H1 (cell line): ENCODE measurements at regions not wholly inside any gene's neighbourhood (a gene's known extent, or its start where the extent isn't known, plus 50 kb on each side); places are given as distances from the start of the nearest gene placed in this dataset.

Experiments used
- CTCF ChIA-PET: fragments of 300-600 bp; sonication (Branson Sonifier 250); formaldehyde crosslinking; loops from one replicate; lab custom pipeline; 2021; ENCODE audit not compliant: partially characterized antibody; lab: Charles Lee
- POLR2A ChIA-PET: fragments of 300-600 bp; sonication (Branson Sonifier 250); formaldehyde crosslinking; loops from one replicate; lab custom pipeline; 2021; ENCODE audit warnings: inconsistent platforms; ENCODE audit not compliant: partially characterized antibody; lab: Charles Lee
- DNase-seq, 2 experiments: peaks; one replicate each; pipeline versions ENCODE4 v3.0.0 to v3.0.0-alpha.2; 2010 to 2022; ENCODE audit warnings: low spot score in 2 of 2, low read depth in 1 of 2, mixed read lengths in 1 of 2
- FAIRE-seq: peaks from 2 replicates; lab custom pipeline; 2011; peaks lifted over from hg19 to GRCh38; lab: Jason Lieb, UNC
- H2AFZ ChIP-seq: 2 replicates; pipeline ENCODE4 v1.8.1; 2012; ENCODE audit warnings: low read length, inconsistent platforms
- H2AK5ac ChIP-seq: 2 replicates; pipeline ENCODE4 v1.6.1; 2013; ENCODE audit warnings: low read depth, low read length
- H2BK120ac ChIP-seq: replicated peaks from 2 replicates; pipeline ENCODE3; 2013; ENCODE audit warnings: low read depth, low read length, inconsistent platforms
- H2BK12ac ChIP-seq: 2 replicates; pipeline ENCODE4 v1.6.1; 2013; ENCODE audit warnings: low read depth, low read length
- H2BK15ac ChIP-seq: 2 replicates; pipeline ENCODE4 v1.6.1; 2013; ENCODE audit warnings: low read length
- H2BK20ac ChIP-seq: 2 replicates; pipeline ENCODE4 v1.6.1; 2013; ENCODE audit warnings: low read length
- H2BK5ac ChIP-seq: 2 replicates; pipeline ENCODE4 v1.6.1; 2013; ENCODE audit warnings: low read depth, low read length
- H3K14ac ChIP-seq: 2 replicates; pipeline ENCODE4 v1.6.1; 2013; ENCODE audit warnings: inconsistent platforms; ENCODE audit not compliant: insufficient read length
- H3K18ac ChIP-seq: 2 replicates; pipeline ENCODE4 v1.6.1; 2013; ENCODE audit warnings: low read length; ENCODE audit errors: extremely low read depth
- H3K23ac ChIP-seq: 2 replicates; pipeline ENCODE4 v1.6.1; 2013; ENCODE audit warnings: inconsistent platforms; ENCODE audit not compliant: insufficient read length
- H3K23me2 ChIP-seq: 2 replicates; pipeline ENCODE4 v1.6.1; 2013; ENCODE audit warnings: low read depth, low read length
- H3K27ac ChIP-seq: 2 replicates; pipeline ENCODE4 v1.6.1; 2011; ENCODE audit warnings: low read depth, low read length, inconsistent platforms
- H3K27me3 ChIP-seq, 4 experiments: replicated peaks in 1 of 4; 1 replicate in 1 of 4; 2 replicates in 3 of 4; pipeline versions ENCODE4 v1.6.1 to v1.8.1; 2011 to 2013; ENCODE audit warnings: low read length in 3 of 4, mild to moderate bottlenecking in 3 of 4, inconsistent platforms in 2 of 4, mixed read lengths in 2 of 4, moderate library complexity in 1 of 4; ENCODE audit not compliant: control insufficient read depth in 3 of 4, insufficient read depth in 3 of 4; ENCODE audit errors: extremely low read depth in 1 of 4
- H3K36me3 ChIP-seq, 4 experiments: 2 replicates each; pipeline versions ENCODE4 v1.6.1 to v1.8.1; 2011 to 2013; ENCODE audit warnings: mild to moderate bottlenecking in 4 of 4, low read length in 3 of 4, moderate library complexity in 2 of 4, control low read depth in 1 of 4, inconsistent platforms in 1 of 4; ENCODE audit not compliant: insufficient read depth in 4 of 4, control insufficient read depth in 2 of 4
- H3K4ac ChIP-seq: replicated peaks from 2 replicates; pipeline ENCODE3; 2013; ENCODE audit warnings: low read length, low read depth, mixed read lengths, inconsistent platforms; ENCODE audit not compliant: insufficient read length
- H3K4me1 ChIP-seq, 4 experiments: replicated peaks in 1 of 4; 1 replicate in 1 of 4; 2 replicates in 3 of 4; pipeline versions ENCODE4 v1.6.1 to v1.8.1; 2011 to 2013; ENCODE audit warnings: low read length in 3 of 4, inconsistent platforms in 2 of 4, mixed read lengths in 1 of 4; ENCODE audit not compliant: insufficient read depth in 4 of 4, control insufficient read depth in 3 of 4
- H3K4me2 ChIP-seq, 2 experiments: 2 replicates each; pipeline versions ENCODE4 v1.6.1 to v1.8.1; 2011 to 2013; ENCODE audit warnings: low read depth in 2 of 2, low read length in 2 of 2, control low read depth in 1 of 2, inconsistent platforms in 1 of 2, mild to moderate bottlenecking in 1 of 2; ENCODE audit not compliant: insufficient read depth in 1 of 2
- H3K4me3 ChIP-seq, 4 experiments: fragments of 200-600, 300-600 bp in 1 of 4; sonication (generic), shearing (Covaris generic), sonication (Bioruptor Twin) in 1 of 4; 2 replicates each; pipeline versions ENCODE4 v1.5.1 to v1.8.1; 2011 to 2016; ENCODE audit warnings: low read length in 4 of 4, low read depth in 3 of 4, control low read depth in 2 of 4, inconsistent platforms in 2 of 4, mild to moderate bottlenecking in 2 of 4, mixed read lengths in 1 of 4, moderate library complexity in 1 of 4; ENCODE audit not compliant: insufficient read depth in 2 of 4; ENCODE audit errors: extremely low read depth in 1 of 4
- H3K56ac ChIP-seq: replicated peaks from 2 replicates; pipeline ENCODE3; 2013; ENCODE audit warnings: low read depth, mild to moderate bottlenecking, mixed read lengths, low read length, inconsistent platforms; ENCODE audit not compliant: insufficient read length
- H3K79me1 ChIP-seq: 2 replicates; pipeline ENCODE4 v1.6.1; 2013; ENCODE audit warnings: low read depth, low read length, control low read depth
- H3K79me2 ChIP-seq, 2 experiments: 2 replicates each; pipeline versions ENCODE4 v1.6.1 to v1.8.1; 2012 to 2013; ENCODE audit warnings: low read length in 2 of 2, mild to moderate bottlenecking in 2 of 2, inconsistent platforms in 1 of 2; ENCODE audit not compliant: insufficient read depth in 2 of 2, control insufficient read depth in 1 of 2
- H3K9ac ChIP-seq, 4 experiments: replicated peaks in 1 of 4; 1 replicate in 1 of 4; 2 replicates in 3 of 4; pipeline versions ENCODE4 v1.6.1 to v1.8.1; 2011 to 2013; ENCODE audit warnings: low read depth in 3 of 4, low read length in 3 of 4, control low read depth in 2 of 4, mild to moderate bottlenecking in 2 of 4, moderate library complexity in 2 of 4, inconsistent platforms in 1 of 4; ENCODE audit errors: extremely low read depth in 1 of 4
- H3K9me3 ChIP-seq, 2 experiments: 2 replicates each; pipeline versions ENCODE4 v1.6.1 to v1.8.1; 2012 to 2013; ENCODE audit warnings: mild to moderate bottlenecking in 2 of 2, moderate library complexity in 2 of 2, control low read depth in 1 of 2, inconsistent platforms in 1 of 2, low read depth in 1 of 2, low read length in 1 of 2, mixed read lengths in 1 of 2; ENCODE audit not compliant: insufficient read depth in 2 of 2
- H4K20me1 ChIP-seq, 2 experiments: replicated peaks in 1 of 2; 2 replicates each; pipeline versions ENCODE3 to v1.8.1; 2011 to 2013; ENCODE audit warnings: inconsistent platforms in 2 of 2, low read length in 2 of 2, mild to moderate bottlenecking in 1 of 2; ENCODE audit not compliant: insufficient read depth in 2 of 2, control insufficient read depth in 1 of 2
- H4K5ac ChIP-seq: 2 replicates; pipeline ENCODE4 v1.6.1; 2013; ENCODE audit warnings: low read length, low read depth, mixed read lengths, inconsistent platforms; ENCODE audit not compliant: insufficient read length
- H4K8ac ChIP-seq: 2 replicates; pipeline ENCODE4 v1.8.0; 2013; ENCODE audit warnings: mild to moderate bottlenecking, moderate library complexity, low read length, inconsistent platforms; ENCODE audit not compliant: insufficient read depth; ENCODE audit errors: extremely low read depth
- H4K91ac ChIP-seq: replicated peaks from 2 replicates; pipeline ENCODE3; 2013; ENCODE audit warnings: low read length, mixed read lengths, inconsistent platforms; ENCODE audit not compliant: insufficient read length
- CHD2 ChIP-seq: IDR thresholded peaks from 2 replicates; pipeline ENCODE4 v1.6.1; 2012; ENCODE audit warnings: low read length, improper control_type of control experiment
- EGR1 ChIP-seq: IDR thresholded peaks from 2 replicates; pipeline ENCODE4 v1.6.1; 2011; ENCODE audit warnings: low read depth, low read length, borderline replicate concordance
- EP300 ChIP-seq, 2 experiments: IDR thresholded peaks; 1 replicate in 1 of 2; 2 replicates in 1 of 2; pipeline ENCODE4 v1.6.1; 2011 to 2012; ENCODE audit warnings: low read depth in 2 of 2, low read length in 2 of 2, mild to moderate bottlenecking in 2 of 2, borderline replicate concordance in 1 of 2, inconsistent platforms in 1 of 2, moderate library complexity in 1 of 2
- JUN ChIP-seq: IDR thresholded peaks from 2 replicates; pipeline ENCODE4 v1.6.1; 2011; ENCODE audit warnings: low read depth, mild to moderate bottlenecking, improper control_type of control experiment, low read length
- KDM1A ChIP-seq: fragments of 200-600, 300-600 bp; sonication (generic); IDR thresholded peaks from 2 replicates; pipeline ENCODE4 v1.7.1; 2016; ENCODE audit warnings: mild to moderate bottlenecking, low read length, borderline replicate concordance
- NANOG ChIP-seq: IDR thresholded peaks from 2 replicates; pipeline ENCODE4 v1.6.1; 2011; ENCODE audit warnings: low read length, low read depth, mild to moderate bottlenecking, inconsistent platforms; ENCODE audit not compliant: insufficient read depth, poor library complexity, severe bottlenecking
- SAP30 ChIP-seq: fragments of 300-600 bp; sonication (generic); IDR thresholded peaks from 2 replicates; pipeline ENCODE4 v1.7.1; 2012; ENCODE audit warnings: low read length, moderate library complexity, mild to moderate bottlenecking, inconsistent platforms; ENCODE audit not compliant: insufficient read depth, insufficient replicate concordance
- SP4 ChIP-seq: IDR thresholded peaks from 2 replicates; pipeline ENCODE4 v1.6.1; 2012; ENCODE audit warnings: low read length, inconsistent platforms
- USF2 ChIP-seq: IDR thresholded peaks from 2 replicates; pipeline ENCODE4 v1.6.1; 2011; ENCODE audit warnings: low read length, improper control_type of control experiment
- WGBS, 2 experiments: shearing (Covaris generic) in 1 of 2; methylation state at CpG; one replicate each; pipeline versions ENCODE4 v1.1.6 to v1.1.7; 2013 to 2015; ENCODE audit warnings: low lambda C conversion rate in 2 of 2, mixed read lengths in 2 of 2, inconsistent platforms in 1 of 2, low coverage in 1 of 2, missing lambda C conversion rate in 1 of 2; ENCODE audit not compliant: insufficient replicate concordance in 2 of 2, insufficient coverage in 1 of 2, insufficient read length in 1 of 2; ENCODE audit errors: extremely low coverage in 1 of 2, missing lambda C conversion rate in 1 of 2; 5-methylcytosine and 5-hydroxymethylcytosine counted together

GRCh38 chr12:20272801-20273200 lies 95.5 kb upstream of the PDE3A start:
- Histone ChIP-seq H3K27me3 (no peaks in the 10 kb centered on the region), H4K5ac (no peak overlapping the region), H3K79me1 (no peaks in the 10 kb centered on the region), H2AFZ (no peak overlapping the region), H2BK12ac (no peak overlapping the region), H4K91ac (no peak overlapping the region), H3K4me2 (no peak overlapping the region), H3K4ac (no peak overlapping the region), H3K23ac (no peak overlapping the region), H2BK15ac (no peak overlapping the region), H3K36me3 (no peaks in the 10 kb centered on the region), H3K79me2 (no peaks in the 10 kb centered on the region), H3K14ac (no peak overlapping the region), H3K4me1 (peaks cover 0 to 5% (median 0%) of the 10 kb centered on the region in 4 experiments; a peak in 1 of 7 replicates), H3K4me3 (no peak overlapping the region), H2BK20ac (no peak overlapping the region), H3K9me3 (no peaks in the 10 kb centered on the region), H3K23me2 (no peaks in the 10 kb centered on the region), H3K9ac (no peak overlapping the region), H3K27ac (no peak overlapping the region), H3K18ac (no peak overlapping the region), H4K8ac (no peak overlapping the region), H2BK120ac (no peak overlapping the region), H2AK5ac (no peak overlapping the region), H4K20me1 (no peaks in the 10 kb centered on the region), H3K56ac (no peak overlapping the region), H2BK5ac (no peak overlapping the region)
- CTCF ChIA-PET, result interaction anchor here (0.9 kb wide), 2 partner anchors 19 to 328 kb away, joined by 3 read pairs; no protein-coding TSS in a partner anchor
- POLR2A ChIA-PET, result no interaction called here
- no peak for DNase-seq
- no peak for FAIRE-seq
- 81% methylated on average over 2 of the region's 2 CpGs; no CpG with 5 or more reads in 1 of the 2 experiments for WGBS, 2 experiments
- no peak for TF ChIP-seq KDM1A
- no peak for TF ChIP-seq EGR1
- TF ChIP-seq CHD2, result no peak
- TF ChIP-seq EP300 (IDR thresholded peaks at IDR 0.05; ENCODE audit: borderline replicate concordance in 1 of 2, low read depth in 2 of 2, low read length in 2 of 2), result no peak
- TF ChIP-seq NANOG, result no peak
- TF ChIP-seq JUN, result no peak
- TF ChIP-seq SAP30, result no peak
- TF ChIP-seq SP4, result no peak
- TF ChIP-seq USF2, result no peak
